GM19328 (cell line): ENCODE measurements at regions not wholly inside any gene's neighbourhood (a gene's known extent, or its start where the extent isn't known, plus 50 kb on each side); places are given as distances from the start of the nearest gene placed in this dataset.

Experiments used
- ATAC-seq: cut with Tn5 transposase; IDR thresholded peaks from one replicate; pipeline ENCODE4 v1.9.1; 2021; ENCODE audit warnings: mild to moderate bottlenecking, moderate library complexity; ENCODE audit not compliant: unreplicated experiment

GRCh38 chr22:48351376-48352085, 1476.1 kb downstream of the BRD1 start:
- ATAC-seq: no peak

GRCh38 chr22:48350456-48350855, 1477.2 kb downstream of the BRD1 start:
- ATAC-seq: no peak

GRCh38 chr22:48348855-48349254, 1478.8 kb downstream of the BRD1 start:
- ATAC-seq: no peak

GRCh38 chr22:48347311-48347710, 1480.4 kb downstream of the BRD1 start:
- no peak for ATAC-seq

GRCh38 chr22:48346911-48347310, 1480.8 kb downstream of the BRD1 start:
- ATAC-seq: no peak

- ATAC-seq: no peak
Observed at GRCh38 chr22:48346311-48346710, 1481.4 kb downstream of the BRD1 start.

GRCh38 chr22:48345631-48346030, 1482.0 kb downstream of the BRD1 start:
- ATAC-seq: no peak

- no peak for ATAC-seq
Observed at GRCh38 chr22:48343461-48343860, 1484.2 kb downstream of the BRD1 start.

GRCh38 chr22:48342732-48343131, 1484.9 kb downstream of the BRD1 start:
- ATAC-seq: no peak

- no peak for ATAC-seq
Observed at GRCh38 chr22:48342016-48342415, 1485.7 kb downstream of the BRD1 start.

GRCh38 chr22:48340727-48341709, 1486.7 kb downstream of the BRD1 start:
- ATAC-seq: no peak

GRCh38 chr22:48340191-48340590, 1487.5 kb downstream of the BRD1 start:
- ATAC-seq: no peak

GRCh38 chr22:48338793-48339705, 1488.6 kb downstream of the BRD1 start:
- ATAC-seq: no peak

GRCh38 chr22:48337957-48338792, 1489.5 kb downstream of the BRD1 start:
- no peak for ATAC-seq

- ATAC-seq: no peak
Observed at GRCh38 chr22:48336339-48337060, 1491.2 kb downstream of the BRD1 start.

- ATAC-seq: no peak
Observed at GRCh38 chr22:48335442-48336139, 1492.1 kb downstream of the BRD1 start.

GRCh38 chr22:48334971-48335370, 1492.7 kb downstream of the BRD1 start:
- ATAC-seq: no peak

GRCh38 chr22:48333816-48334735, 1493.6 kb downstream of the BRD1 start:
- ATAC-seq: no peak
